NCI-H1436 treated with DMSO at 0.1 percent for 48 hours (cell line): ENCODE measurements at regions not wholly inside any gene's neighbourhood (a gene's known extent, or its start where the extent isn't known, plus 50 kb on each side); places are given as distances from the start of the nearest gene placed in this dataset.
A peak's percentile ranks its signal among the peaks of the same experiment; 100 is the strongest.

ENCODE experiments used
- DNase-seq: peaks from one replicate; lab custom pipeline; 2025; lab: John Stamatoyannopoulos, UW

DNA sequence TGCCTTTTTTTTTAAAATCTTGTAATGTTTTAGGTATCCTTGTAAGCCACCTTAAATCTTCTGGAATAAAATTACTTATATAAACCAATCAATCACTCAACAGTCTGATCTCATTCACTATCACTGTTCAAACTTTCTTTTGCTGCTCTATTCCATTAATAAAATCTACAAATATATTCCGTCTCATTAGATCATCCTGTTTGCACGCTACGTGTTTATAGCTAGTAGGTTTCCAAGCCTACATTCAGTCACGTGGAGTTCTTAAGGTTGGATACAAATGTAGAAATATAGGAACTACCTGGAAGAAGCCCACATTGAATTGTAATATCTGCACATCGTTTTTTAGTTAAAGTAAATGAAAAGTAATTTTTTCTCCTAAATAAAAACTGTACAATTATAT is 274.8 kb upstream of the CNTN4 start:
- no peak for DNase-seq

DNA sequence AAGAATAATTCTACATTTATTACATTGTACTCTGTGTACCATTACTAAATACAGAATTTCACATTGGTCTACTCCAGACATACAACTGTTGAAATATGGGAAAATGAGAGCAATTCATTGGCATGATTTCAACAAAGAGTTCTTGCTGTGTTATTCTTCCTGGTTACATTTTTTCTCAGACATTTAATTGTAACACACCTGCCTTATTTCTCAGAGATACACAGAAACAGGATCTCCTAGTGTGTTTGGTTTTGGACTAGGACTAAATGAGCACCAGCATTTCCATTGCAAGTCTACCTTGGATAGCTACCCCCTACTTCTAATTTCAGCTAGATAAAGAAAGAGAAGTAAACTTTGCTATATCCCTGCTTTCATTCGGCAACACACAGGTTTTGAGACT is 274.3 kb upstream of the CNTN4 start:
- no peak for DNase-seq

DNA sequence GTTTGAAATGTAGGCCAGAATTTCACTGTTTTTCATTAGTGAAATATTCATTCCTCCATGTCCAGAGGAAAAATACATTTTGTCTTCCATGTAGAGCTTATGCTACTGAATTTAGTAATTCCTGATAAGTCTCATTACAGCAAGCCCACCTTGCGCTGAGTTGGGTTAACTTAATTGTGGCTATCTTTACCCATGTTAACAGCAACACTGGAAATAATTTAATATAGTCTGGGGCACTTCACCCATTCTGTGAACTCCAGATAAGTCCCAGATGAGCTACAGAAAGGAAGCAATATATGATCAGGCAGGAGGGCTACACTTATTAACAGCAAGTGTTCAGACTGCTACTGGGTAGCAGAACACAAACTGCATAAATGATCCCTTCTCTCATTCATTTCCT is 270.1 kb upstream of the CNTN4 start:
- no peak for DNase-seq

- no peak for DNase-seq
Measured at GRCh38 chr3:1830851-1831250, 267.8 kb upstream of the CNTN4 start.

DNA sequence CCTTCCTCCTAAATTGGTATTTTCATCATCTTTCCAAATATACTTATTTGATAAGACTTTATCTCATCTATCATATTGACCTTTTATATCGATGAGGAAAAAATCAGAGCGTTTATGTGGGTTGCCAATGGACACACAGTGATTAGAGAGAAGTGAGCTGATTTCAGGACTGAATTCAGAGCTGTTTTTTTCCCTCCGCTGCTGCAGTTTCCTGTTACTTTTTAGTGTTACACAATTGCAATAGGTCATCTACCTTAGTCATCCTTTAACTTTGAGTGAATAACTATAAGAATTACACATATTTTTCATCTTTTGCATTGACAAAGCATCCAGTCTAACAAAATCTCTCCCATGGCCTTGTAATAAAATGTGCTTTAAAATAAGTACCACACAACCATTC is 266.3 kb upstream of the CNTN4 start:
- DNase-seq, result no peak

DNA sequence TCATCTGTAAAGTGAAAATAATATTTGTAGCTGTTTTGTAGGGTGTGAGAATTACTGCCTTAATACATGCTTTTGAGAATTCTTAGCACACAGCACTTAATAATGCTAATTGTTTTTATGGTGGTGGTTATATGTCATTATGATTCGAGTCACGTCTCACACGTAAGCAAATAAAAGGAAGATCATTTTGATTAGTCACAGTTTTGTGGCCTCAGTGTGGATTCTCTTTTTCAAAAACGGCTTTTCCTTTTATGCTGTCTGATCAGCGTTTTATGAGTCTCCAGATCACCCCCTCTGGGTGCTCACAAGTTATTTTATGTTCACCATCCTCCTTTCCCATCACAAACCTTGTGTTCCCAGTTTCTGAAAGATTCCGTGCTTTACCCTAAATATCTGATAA is 255.6 kb upstream of the CNTN4 start:
- no peak for DNase-seq

GRCh38 chr3:1847571-1847970 is 251.1 kb upstream of the CNTN4 start:
- no peak for DNase-seq

- DNase-seq, result no peak
Measured at GRCh38 chr3:1848935-1849334, 249.7 kb upstream of the CNTN4 start.

DNA sequence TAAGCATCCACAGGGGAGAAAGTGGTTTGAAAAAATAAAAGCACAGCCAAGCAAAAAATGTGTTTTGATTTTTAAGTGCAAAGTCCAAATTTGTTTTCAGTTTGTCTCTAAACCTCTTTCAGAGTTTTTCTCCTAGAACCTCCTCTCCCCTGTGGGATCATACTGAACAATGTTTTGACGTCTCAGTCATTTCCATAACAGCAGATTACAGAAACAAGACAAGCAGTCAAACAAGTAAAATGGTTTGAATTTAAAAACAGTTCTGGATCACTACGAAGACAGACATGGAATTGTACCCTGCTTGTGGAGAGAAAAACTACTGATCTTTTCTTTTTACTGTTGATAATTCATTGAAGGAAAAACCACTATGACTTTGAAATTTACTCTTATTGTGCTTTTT is 245.7 kb upstream of the CNTN4 start:
- DNase-seq, result no peak

DNA sequence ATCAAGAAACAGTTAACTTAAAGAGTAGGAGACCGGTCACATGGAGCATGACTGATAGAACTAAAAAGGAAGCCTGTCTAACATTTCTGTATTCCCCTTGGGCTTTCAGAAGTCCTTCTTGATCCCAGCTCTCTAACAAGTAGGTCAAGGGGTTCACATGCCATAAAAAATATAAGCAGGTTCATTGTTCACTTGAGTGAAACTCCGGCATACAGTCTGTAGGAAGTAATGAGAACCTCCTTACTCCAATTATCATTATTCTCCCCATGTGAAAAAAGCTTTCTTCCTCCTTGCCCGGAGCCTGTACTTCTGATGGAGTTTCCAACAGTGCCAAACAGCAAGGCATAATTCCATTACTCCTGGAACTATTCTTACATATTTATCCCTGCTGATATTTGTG is 242.8 kb upstream of the CNTN4 start:
- no peak for DNase-seq

- no peak for DNase-seq
Measured at GRCh38 chr3:1870738-1871137, 227.9 kb upstream of the CNTN4 start.

DNA sequence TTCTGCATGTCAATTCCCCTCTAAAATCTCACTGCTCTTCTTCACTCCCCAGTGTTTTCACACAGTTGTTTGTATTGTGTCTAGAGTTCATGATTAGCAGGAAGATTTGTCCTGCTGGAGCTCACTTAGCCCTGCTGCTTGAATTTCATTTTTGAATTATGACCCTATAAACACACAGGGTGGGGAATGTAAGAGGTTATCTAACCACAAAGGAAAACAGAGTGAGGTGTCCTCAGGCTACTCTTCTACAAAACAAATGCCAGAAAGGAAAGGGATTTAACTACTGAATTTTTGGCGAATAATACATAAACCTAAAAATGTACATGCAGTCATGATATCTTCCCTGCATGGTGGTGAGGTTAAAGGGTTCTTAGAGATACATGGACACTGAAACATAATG is 215.1 kb upstream of the CNTN4 start:
- DNase-seq, result no peak

DNA sequence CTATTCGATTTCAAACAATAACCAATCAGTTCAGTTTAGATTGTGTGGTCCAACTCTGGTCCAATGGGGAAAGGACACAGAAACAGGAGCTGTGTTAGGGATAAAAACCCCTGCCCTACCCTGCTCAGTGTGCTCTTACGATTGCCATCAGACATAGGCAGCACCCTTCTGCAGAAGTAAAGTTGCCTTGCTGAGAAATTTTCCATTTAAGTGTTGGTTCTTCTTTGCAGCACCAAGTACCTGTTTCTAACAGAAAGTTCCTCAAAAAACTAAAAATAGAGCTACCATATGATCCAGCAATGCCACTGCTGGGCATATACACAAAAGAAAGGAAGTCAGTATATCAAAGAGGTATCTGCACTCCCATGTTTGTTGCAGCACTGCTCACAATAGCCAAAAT is 206.2 kb upstream of the CNTN4 start:
- DNase-seq, result no peak

DNA sequence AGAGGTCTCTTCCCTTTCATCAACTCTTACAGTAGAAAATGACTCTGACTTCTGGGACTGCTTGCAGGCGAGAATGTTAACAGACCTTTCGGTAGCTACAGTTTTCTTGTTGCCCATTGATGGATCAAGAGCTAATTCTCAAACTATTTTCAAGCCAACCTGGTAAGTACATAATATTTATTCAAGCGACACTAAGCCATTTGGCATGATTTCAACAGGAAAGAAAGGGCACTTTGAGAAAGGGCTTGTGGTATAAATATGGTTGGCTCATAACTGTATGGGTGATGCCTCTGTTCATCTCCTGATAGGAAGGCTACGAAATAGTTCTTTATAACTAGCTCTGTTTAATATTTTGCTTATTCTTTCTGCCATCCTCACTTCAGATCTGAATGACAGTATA is 196.2 kb upstream of the CNTN4 start:
- DNase-seq, result no peak

- no peak for DNase-seq
Measured at GRCh38 chr3:1903111-1903510, 195.6 kb upstream of the CNTN4 start.

- no peak for DNase-seq
Measured at GRCh38 chr3:1907911-1908310, 190.8 kb upstream of the CNTN4 start.

GRCh38 chr3:1908651-1909445 is 189.8 kb upstream of the CNTN4 start:
- DNase-seq, result no peak

GRCh38 chr3:1910322-1910721 is 188.3 kb upstream of the CNTN4 start:
- DNase-seq, result no peak

DNA sequence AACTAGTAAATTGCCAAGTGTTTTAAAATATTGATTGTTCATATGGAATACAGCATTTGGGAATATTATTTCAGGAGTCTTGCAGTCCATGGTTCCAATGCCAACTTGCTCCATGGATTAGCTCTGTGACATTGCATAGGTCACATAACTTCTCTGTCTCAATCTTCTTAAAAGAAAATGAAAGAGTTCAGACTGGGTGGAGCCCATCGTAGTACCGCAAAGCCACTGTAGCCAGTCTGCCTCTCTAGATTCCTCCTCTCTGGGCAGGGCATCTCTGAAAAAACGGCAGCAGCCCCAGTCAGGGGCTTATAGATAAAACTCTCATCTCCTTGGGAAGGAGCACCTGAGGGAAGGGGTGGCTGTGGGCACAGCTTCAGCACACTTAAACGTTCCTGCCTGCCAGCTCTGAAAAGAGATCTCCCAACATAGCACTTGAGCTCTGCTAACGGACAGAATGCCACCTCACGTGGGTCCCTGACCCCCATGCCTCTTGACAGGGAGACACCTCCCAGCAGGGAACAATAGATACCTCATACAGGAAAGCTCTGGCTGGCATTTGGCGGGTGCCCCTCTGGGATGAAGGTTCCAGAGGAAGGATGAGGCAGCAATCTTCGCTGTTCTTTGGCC is 168.8 kb upstream of the CNTN4 start:
- no peak for DNase-seq

DNA sequence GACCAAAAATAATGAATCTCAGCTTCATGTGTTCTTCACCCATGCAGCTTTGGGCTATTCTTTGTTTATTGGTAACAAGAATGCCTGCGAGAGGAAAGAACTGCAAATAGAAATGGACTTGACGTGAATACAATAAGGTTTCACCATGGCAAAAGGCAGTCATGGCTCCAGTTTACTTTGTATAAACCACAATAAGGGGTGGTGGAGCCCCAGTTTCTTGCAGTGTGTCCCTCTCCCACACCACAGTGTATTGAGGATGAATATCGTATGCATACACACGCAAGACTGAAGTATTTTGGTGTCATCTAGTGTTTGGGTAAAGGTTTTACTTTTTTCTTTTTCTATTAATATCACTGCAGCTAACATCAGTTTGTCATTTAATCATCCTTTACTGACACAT is 159.7 kb upstream of the CNTN4 start:
- DNase-seq, result no peak

GRCh38 chr3:1942781-1943180 is 155.9 kb upstream of the CNTN4 start:
- DNase-seq, result peak; percentile 57

DNA sequence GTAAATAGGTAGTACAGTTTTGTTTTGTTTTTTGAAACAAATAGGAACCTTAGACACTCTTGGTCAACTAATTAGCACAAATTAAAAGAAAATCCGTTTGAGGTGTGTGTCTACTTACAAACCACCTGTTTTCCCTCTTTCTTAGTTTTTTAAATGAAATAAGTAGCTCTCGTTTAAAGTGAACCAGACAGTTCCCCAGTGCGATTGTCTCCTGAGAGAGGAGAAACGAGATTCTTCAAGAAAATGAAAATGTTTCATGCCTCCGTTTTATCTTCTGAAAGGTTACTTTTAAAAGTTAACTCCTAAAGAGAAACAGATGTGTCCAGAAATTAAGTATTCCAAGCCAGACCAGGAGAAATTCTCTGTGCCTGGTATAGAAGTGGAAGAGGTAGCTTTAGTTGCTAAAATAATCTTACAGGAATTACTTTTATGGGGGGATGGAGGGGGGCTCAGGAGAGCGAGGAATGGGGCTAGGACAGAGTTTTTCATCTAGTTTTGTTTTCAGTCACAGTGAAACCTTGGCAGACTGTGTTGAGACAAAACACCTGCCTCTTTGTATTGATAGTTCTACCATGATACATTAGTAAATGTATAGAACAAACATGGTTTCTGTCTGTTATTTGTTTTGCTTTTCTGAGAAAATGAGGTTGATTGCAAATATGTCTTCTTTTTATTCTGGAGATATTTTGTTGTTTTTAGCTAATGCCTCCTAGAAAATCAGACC is 155.1 kb upstream of the CNTN4 start:
- DNase-seq, result no peak

- no peak for DNase-seq
Measured at GRCh38 chr3:1945698-1946097, 153.0 kb upstream of the CNTN4 start.
